Mucosa of descending colon (tissue), 3 donors: ENCODE measurements at regions not wholly inside any gene's neighbourhood (a gene's known extent, or its start where the extent isn't known, plus 50 kb on each side); places are given as distances from the start of the nearest gene placed in this dataset.

ENCODE experiments used
- ATAC-seq: fragments of 200-7000 bp; cut with Tn5 transposase; one replicate; pipeline ENCODE4 v1.9.1; 2020; ENCODE audit warnings: mild to moderate bottlenecking, moderate library complexity
- DNase-seq, 3 donors: peaks; one replicate each; pipeline ENCODE4 v3.0.0-alpha.2; 2020
- H3K36me3 ChIP-seq: fragments of 200-600 bp; one replicate; pipeline ENCODE4 v1.8.0; 2021; ENCODE audit warnings: low read depth, mild to moderate bottlenecking
- H3K4me1 ChIP-seq: fragments of 200-600 bp; one replicate; pipeline ENCODE4 v1.8.0; 2021; ENCODE audit warnings: low read depth, mild to moderate bottlenecking
- H3K4me3 ChIP-seq: fragments of 200-600 bp; one replicate; pipeline ENCODE4 v1.8.0; 2021; ENCODE audit warnings: mild to moderate bottlenecking
- H3K9me3 ChIP-seq: fragments of 200-600 bp; one replicate; pipeline ENCODE4 v1.8.0; 2021; ENCODE audit warnings: mild to moderate bottlenecking
- CTCF ChIP-seq: fragments of 200-600 bp; IDR thresholded peaks from one replicate; pipeline ENCODE4 v1.8.0; 2022; ENCODE audit warnings: antibody characterized with exemption, mild to moderate bottlenecking
- intact Hi-C, 2 donors: fragments of 100-400 bp; cut with DNase I in 1 of 2; cut with micrococcal nuclease in 1 of 2; formaldehyde crosslinking; loops; one replicate each; pipeline versions ENCODE4 v1.11.0 to v1.11.1; 2022; cut with DNase I, micrococcal nuclease
- donor health status: DM: no; HTN: no; CAD: no; lungs with moderate emphysema.
- donor health status: DM: no; HTN: no; CAD: no.
- donor health status: DM: no; HTN: yes; CAD: no.

DNA sequence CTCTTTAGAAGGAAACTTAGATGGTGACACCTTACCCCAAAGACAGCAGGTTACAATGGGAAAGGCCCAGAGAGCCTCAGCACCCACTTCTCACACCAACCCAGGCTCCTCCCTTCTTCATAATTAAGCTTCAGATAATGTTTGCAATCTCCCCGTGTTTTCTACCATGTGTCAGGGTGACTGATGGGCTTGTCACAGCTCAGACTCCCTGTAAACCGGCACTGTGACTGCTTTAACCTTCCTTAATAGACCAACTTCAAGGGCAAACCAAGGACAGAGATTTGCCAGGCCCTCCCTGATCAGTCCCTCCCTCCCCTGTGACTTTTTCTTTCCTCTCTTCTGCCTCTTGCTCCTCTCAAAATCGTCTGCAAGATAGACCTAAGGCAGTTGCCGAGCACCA is 760.6 kb upstream of the EEF2KMT start:
- H3K36me3 ChIP-seq, result no peaks in the 10 kb centered on the region
- no peaks in the 10 kb centered on the region for H3K4me1 ChIP-seq
- H3K4me3 ChIP-seq, result no peak overlapping the region
- H3K9me3 ChIP-seq, result no peaks in the 10 kb centered on the region
- intact Hi-C loops, result no loop called here
- DNase-seq (no peak), ATAC-seq (no peak)
- TF ChIP-seq CTCF, result no peak

- no peak overlapping the region for H3K4me3 ChIP-seq
- no peaks in the 10 kb centered on the region for H3K9me3 ChIP-seq
- intact Hi-C loops, result no loop called here
- DNase-seq (no peak), ATAC-seq (no peak)
- no peaks in the 10 kb centered on the region for H3K36me3 ChIP-seq
- H3K4me1 ChIP-seq, result no peaks in the 10 kb centered on the region
- TF ChIP-seq CTCF, result no peak
These were observed 756.4 kb upstream of the EEF2KMT start for GRCh38 chr16:5854027-5854426.

GRCh38 chr16:5852151-5852550 is 754.6 kb upstream of the EEF2KMT start:
- intact Hi-C loops, result no loop called here
- ATAC-seq (no peak), DNase-seq (no peak)
- no peaks in the 10 kb centered on the region for H3K9me3 ChIP-seq
- H3K4me1 ChIP-seq, result no peaks in the 10 kb centered on the region
- no peaks in the 10 kb centered on the region for H3K36me3 ChIP-seq
- TF ChIP-seq CTCF, result no peak
- no peak overlapping the region for H3K4me3 ChIP-seq

DNA sequence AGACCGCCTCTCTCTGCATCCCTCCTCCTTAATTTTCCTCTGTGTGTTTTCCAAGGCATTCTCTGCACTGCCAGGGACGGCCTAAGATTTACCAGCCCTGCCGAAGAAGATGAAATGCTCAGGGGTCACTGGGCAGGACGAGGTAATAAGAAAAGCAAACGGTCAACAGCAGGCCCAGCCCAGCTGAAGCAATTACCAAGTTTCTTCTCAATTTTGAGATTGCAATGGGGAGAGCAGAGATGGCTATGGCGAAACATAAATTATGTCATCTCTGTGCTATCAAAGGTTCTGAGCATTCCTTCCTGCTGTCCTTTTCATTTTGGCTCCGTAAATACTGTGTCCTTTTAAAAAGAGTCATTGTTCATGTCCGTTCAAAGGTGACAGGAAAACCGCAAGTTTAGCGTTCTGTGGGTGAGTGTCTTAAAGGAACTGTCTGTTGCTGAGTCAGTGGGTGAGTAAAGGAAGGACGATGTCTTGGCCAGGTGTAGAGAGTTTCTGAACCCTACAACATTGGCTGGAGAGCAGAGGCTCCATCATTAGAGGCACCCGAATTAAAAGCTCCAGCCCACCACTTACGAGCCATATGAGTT is 753.9 kb upstream of the EEF2KMT start:
- Histone ChIP-seq H3K36me3 (no peaks in the 10 kb centered on the region), H3K4me1 (no peaks in the 10 kb centered on the region), H3K9me3 (no peaks in the 10 kb centered on the region), H3K4me3 (no peak overlapping the region)
- no peak for TF ChIP-seq CTCF
- DNase-seq (no peak), ATAC-seq (no peak)
- intact Hi-C loops, result no loop called here

DNA sequence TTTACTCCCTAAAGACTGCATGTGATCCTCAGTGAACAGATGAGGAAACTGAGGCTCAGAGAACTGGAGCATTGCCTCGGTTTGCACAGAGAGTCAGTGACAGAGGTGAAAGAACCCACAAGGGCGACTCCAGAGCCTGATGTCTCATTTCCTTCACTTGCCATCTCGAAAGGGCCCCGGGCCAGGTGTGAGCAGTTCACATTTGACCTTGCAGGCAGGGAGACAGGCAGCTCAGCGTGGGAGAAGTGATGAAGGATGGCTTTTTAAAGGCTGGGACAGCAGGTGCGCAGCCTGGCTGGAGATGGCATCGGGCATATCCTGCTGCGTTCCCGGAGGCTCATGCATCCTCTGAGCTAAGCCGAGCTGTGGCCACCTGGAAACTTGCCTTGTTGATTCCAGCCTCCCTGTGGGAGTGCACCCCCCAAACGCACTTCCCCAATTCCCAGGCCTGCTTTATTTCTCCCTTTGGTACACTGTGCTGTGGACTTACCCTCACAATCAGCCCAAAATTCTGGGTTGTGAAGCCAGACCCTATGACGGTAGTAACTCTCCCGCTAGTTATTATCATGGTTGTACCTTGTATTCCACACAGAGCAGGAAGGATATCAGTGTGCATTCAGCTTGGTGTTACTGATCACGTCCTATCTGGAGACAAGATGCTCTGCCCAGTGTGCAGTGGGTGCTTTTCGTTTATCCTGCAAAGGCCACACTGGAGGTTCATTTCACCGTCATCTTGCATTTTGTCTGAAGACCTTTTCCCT is 753.2 kb upstream of the EEF2KMT start:
- no peak overlapping the region for H3K4me3 ChIP-seq
- H3K4me1 ChIP-seq, result no peaks in the 10 kb centered on the region
- ATAC-seq (no peak), DNase-seq (no peak)
- intact Hi-C loops, result no loop called here
- H3K9me3 ChIP-seq, result no peaks in the 10 kb centered on the region
- H3K36me3 ChIP-seq, result no peaks in the 10 kb centered on the region
- no peak for TF ChIP-seq CTCF
